Ascending aorta (tissue), 2 donors: ENCODE measurements at regions not wholly inside any gene's neighbourhood (a gene's known extent, or its start where the extent isn't known, plus 50 kb on each side); places are given as distances from the start of the nearest gene placed in this dataset.

Experiments
- DNase-seq, 2 donors: peaks; one replicate each; pipeline ENCODE4 v3.0.0-alpha.2; 2019; ENCODE audit warnings: low spot score in 2 of 2
- H3K27ac ChIP-seq, 2 donors: fragments of 200-600 bp; sonication (generic); one replicate each; pipeline ENCODE4 v1.5.1; 2016 to 2017; ENCODE audit warnings: mild to moderate bottlenecking in 1 of 2
- H3K27me3 ChIP-seq: fragments of 200-600 bp; sonication (generic); one replicate; pipeline ENCODE4 v1.5.1; 2017
- H3K36me3 ChIP-seq, 2 donors: fragments of 200-600 bp; sonication (generic); one replicate each; pipeline ENCODE4 v1.5.1; 2016
- H3K4me1 ChIP-seq, 2 donors: fragments of 200-600 bp; sonication (generic); one replicate each; pipeline ENCODE4 v1.5.1; 2016 to 2017; ENCODE audit warnings: mild to moderate bottlenecking in 1 of 2
- H3K4me3 ChIP-seq, 2 donors: fragments of 200-600 bp; sonication (generic); one replicate each; pipeline ENCODE4 v1.5.1; 2016 to 2017; ENCODE audit warnings: mild to moderate bottlenecking in 1 of 2
- H3K9me3 ChIP-seq, 2 donors: fragments of 200-600 bp; sonication (generic); one replicate each; pipeline ENCODE4 v1.5.1; 2016
- CTCF ChIP-seq, 3 experiments: fragments of 200-600 bp in 2 of 3; fragments of 450-650 bp in 1 of 3; sonication (generic) in 2 of 3; IDR thresholded peaks; one replicate each; pipeline ENCODE4 v1.5.1; 2016 to 2019; ENCODE audit warnings: antibody characterized with exemption in 3 of 3, mild to moderate bottlenecking in 1 of 3, moderate library complexity in 1 of 3
- intact Hi-C: fragments of 100-400 bp; cut with DNase I; formaldehyde crosslinking; loops from one replicate; pipeline ENCODE4 v1.15.1; 2023

GRCh38 chr14:104297721-104298401, 159.5 kb downstream of the KIF26A start:
- no peak for TF ChIP-seq CTCF (IDR thresholded peaks at IDR 0.05)
- Histone ChIP-seq H3K27me3 (no peaks in the 10 kb centered on the region), H3K4me1 (no peaks in the 10 kb centered on the region), H3K9me3 (no peaks in the 10 kb centered on the region), H3K36me3 (no peaks in the 10 kb centered on the region), H3K4me3 (no peak overlapping the region), H3K27ac (no peak overlapping the region)
- intact Hi-C loops, result no loop called here
- no peak for DNase-seq

- H3K27ac ChIP-seq, result no peak overlapping the region
- DNase-seq, result no peak
- H3K9me3 ChIP-seq, result no peaks in the 10 kb centered on the region
- TF ChIP-seq CTCF (IDR thresholded peaks at IDR 0.05), result no peak
- H3K4me3 ChIP-seq, result no peak overlapping the region
- no peaks in the 10 kb centered on the region for H3K36me3 ChIP-seq
- intact Hi-C loops, result no loop called here
- no peaks in the 10 kb centered on the region for H3K4me1 ChIP-seq
- no peaks in the 10 kb centered on the region for H3K27me3 ChIP-seq
Observed at GRCh38 chr14:104298458-104298857, 160.1 kb downstream of the KIF26A start.

- DNase-seq, result no peak
- intact Hi-C loops, result no loop called here
- no peaks in the 10 kb centered on the region for H3K4me1 ChIP-seq
- H3K27ac ChIP-seq, result no peak overlapping the region
- no peaks in the 10 kb centered on the region for H3K36me3 ChIP-seq
- no peaks in the 10 kb centered on the region for H3K9me3 ChIP-seq
- TF ChIP-seq CTCF (IDR thresholded peaks at IDR 0.05), result no peak
- H3K27me3 ChIP-seq, result no peaks in the 10 kb centered on the region
- no peak overlapping the region for H3K4me3 ChIP-seq
Observed at GRCh38 chr14:104299993-104300761, 161.8 kb downstream of the KIF26A start.

GRCh38 chr14:104301731-104302460, 163.5 kb downstream of the KIF26A start:
- Histone ChIP-seq H3K27ac (no peak overlapping the region), H3K27me3 (no peaks in the 10 kb centered on the region), H3K9me3 (no peaks in the 10 kb centered on the region), H3K4me1 (no peaks in the 10 kb centered on the region), H3K4me3 (no peak overlapping the region), H3K36me3 (no peaks in the 10 kb centered on the region)
- no peak for TF ChIP-seq CTCF (IDR thresholded peaks at IDR 0.05)
- no peak for DNase-seq
- intact Hi-C loops, result no loop called here

- intact Hi-C loops, result no loop called here
- no peak for DNase-seq
- Histone ChIP-seq H3K27me3 (no peaks in the 10 kb centered on the region), H3K9me3 (no peaks in the 10 kb centered on the region), H3K36me3 (no peaks in the 10 kb centered on the region), H3K4me1 (no peaks in the 10 kb centered on the region), H3K4me3 (no peak overlapping the region), H3K27ac (no peak overlapping the region)
- no peak for TF ChIP-seq CTCF (IDR thresholded peaks at IDR 0.05)
Observed at GRCh38 chr14:104302794-104303405, 164.5 kb downstream of the KIF26A start.
